Medulla oblongata (tissue), 1 donor: ENCODE measurements at regions not wholly inside any gene's neighbourhood (a gene's known extent, or its start where the extent isn't known, plus 50 kb on each side); places are given as distances from the start of the nearest gene placed in this dataset.

Experiments
- DNase-seq: peaks from one replicate; pipeline ENCODE4 v3.0.0-alpha.2; 2015; ENCODE audit errors: extremely low spot score

DNA sequence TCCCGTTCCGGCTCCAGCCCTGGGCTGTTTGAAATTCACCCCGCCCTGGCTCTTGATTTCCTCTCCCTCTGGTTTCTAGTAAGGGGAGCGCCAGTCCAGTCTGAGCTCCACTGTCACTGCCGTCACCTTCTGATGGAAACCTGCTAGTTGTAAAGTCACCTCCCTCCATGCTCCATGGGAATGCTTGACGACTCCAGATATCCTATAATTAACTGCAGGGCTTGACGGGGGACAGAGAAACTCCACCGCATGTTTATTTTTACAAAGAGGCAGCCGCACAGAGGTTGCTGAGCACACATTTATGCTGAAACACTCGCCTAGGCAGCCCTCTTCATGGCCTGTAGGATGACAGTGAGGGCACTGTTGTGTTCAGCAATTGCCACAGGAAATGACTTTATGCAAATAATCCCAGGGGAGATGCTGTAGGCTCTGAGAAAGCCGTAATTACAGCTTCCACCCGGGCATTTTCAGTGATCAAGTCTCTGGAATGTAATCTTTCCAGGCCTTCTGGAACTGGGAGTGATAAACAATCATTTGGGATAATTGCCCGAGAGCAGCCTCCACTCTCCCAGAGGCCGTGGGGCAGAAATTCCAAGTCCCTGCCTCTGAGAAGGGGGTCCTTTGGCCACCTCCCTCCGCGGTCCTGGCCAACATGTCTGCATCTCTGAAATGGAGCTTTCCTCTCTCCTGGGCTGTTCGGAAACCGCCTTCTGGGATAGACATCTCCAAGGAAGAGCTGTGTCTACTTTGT lies 300.5 kb downstream of the KLF6 start:
- DNase-seq, result peak; percentile 33

DNA sequence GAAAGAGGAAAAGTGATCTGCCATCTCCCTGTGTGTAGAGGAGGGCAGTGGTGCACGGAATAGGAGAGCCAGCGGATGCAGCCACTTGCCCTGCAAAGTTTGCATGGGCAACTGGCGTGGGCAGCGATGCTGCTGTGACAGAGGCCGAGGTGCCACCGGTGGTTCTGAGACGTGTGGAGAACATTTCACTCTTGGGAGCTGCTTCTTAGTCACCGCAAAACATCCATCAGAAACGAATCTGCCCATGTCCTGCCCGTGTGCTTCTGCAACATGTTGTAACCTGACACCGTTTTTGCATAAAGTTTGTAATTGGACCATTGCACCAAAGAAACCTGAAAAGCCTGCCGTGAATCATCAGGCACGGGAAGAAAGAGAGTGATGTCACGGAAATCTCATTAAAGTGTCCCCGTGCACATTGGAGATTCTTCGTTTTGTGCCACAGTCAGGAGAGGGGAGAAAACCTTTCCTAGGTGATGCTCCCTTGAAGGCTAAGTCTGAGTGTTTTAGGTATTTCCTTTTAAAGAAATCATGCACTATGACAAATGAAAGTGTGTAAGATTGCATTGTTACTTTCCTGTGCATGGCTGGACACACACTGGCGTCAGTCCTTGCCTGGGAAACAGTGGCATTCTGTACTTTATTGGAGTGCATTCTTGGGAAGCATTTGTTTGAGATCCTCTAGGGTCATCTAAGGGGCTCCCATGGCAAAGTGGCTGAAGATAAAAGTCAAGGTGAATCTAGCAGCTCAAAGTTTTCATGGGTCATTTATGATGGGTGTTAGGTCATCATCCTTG lies 302.6 kb downstream of the KLF6 start:
- DNase-seq, result peak; percentile 34

DNA sequence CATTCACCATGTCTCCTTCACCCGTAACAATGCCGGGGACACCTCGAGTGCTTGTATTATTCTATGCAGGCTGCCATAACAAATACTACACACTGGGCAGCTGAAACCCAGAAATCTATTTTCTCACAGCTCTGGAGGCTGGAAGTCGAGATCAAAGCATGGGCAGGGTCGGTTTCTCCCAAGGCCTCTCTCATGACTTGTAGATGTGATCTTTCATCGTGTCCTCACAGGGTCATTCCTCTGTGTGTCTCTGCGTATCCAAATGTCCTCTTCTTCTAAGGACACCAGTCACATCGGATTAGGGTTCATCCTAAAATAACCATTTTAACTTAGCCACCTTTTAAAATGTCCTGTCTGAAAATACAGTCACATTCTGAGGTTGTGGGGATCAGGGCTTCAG lies 303.5 kb downstream of the KLF6 start:
- no peak for DNase-seq

DNA sequence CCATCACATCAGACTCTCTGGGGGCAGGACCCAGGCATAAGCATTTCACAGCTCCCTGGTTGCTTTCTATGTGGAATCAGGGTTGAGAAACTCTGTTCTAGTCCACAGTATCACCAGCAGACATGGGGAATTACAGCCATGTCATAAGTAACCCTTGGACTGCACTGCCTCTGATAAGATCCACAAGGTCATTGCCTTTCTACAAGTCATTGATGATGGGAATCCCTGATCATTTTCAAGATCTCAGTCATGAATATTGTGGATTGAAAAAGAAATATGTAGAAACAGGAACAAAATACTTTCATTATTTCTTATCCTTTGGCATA lies 304.1 kb downstream of the KLF6 start:
- DNase-seq, result no peak

DNA sequence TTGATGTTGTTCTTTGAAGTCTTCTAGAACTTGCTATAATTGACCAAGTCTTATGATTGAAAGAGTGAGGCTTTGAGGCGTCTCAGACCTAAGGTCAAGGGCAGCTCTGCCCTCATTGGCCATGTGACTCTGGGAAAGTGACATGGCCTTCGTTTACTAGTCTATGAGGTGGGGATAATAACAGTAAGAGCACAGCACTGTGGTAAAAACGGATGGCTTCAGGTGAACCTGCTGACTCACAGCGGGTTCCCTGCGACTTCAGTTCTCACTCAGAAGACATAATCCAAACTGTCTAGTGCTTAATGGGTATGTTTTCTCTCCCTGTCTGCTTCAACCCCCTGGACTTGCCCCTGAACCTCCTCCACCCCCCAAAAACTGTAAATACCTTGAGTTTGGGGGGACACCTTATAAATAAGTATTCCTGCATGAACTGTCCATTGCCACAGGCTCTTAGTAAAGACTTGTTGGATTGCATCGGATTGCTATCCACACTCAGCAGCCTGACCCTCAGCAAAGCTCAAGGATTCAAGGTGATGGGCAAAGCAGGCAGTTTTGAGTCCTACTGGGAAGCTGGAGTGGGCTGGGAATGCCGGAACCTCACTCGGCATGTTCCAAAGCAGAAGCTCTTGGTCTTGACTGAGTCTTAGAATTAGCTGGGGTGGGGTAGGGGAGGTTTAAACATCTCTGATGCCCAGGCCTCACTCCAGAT lies 304.6 kb downstream of the KLF6 start:
- no peak for DNase-seq

DNA sequence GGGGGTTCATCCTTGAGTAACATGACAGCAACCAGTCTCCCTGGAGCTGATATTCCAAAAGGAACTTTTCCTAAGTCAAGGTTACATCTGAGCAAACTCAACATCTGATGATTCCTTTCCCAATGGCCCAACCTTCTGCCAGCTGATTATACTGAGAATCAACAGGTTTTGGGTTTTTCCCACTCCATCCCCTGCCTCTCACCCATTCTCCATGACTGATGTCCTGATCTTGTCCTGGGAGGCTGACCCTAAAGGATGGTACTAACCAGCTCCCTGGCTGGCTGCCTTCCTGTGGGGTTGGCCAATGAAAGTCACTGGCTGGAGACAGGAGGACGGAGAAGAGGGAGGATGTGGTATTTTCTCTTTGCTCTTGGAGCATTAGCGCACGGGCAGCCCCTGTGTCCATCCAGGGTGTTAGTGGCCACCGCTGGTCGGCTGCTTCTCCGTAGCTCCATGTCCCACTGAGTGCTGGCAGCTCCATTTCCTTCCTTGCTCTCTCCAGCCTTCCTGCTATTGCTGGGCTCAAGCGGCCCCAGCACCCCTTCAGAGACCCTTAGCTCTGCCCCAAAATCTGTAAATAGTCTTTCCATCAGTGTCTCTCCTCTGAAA lies 306.2 kb upstream of the PITRM1 start:
- no peak for DNase-seq

DNA sequence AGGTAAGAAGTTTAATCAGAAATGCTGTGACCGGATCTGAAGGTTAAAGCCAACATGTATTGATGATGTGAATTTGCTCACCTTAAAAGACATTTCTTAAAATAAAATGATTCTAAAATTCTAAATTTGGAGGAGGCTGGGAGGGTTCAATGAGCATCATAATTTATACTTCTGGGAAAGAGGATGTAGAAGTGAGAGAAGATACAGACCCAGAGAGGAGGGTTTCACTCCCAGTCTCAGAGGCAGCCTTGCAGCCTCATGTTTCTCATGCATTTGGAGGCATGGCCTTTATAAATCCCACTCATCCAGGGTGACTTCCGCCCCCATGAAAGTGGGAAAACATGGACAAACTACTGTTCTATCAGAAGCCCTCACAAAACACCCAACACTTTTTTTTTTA lies 305.6 kb upstream of the PITRM1 start:
- DNase-seq, result no peak

DNA sequence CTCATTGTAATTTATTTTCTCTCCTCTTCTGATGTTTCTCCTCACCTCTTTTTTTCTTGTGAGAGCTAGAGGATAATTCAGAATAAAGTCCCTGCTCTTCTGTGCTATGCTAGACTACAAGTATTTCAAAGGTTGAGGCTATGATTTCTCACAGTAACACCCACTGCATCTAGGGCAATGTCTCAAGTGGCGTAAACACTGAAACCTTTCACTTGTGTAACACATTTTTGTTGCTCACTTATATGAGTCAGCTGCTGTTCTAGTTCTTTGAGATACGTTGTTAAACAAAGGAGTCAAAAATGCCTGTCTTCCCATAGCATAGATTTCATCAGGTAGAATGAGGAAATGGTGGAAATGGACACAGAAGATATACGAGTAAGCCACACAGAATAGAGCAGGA lies 305.1 kb upstream of the PITRM1 start:
- no peak for DNase-seq

DNA sequence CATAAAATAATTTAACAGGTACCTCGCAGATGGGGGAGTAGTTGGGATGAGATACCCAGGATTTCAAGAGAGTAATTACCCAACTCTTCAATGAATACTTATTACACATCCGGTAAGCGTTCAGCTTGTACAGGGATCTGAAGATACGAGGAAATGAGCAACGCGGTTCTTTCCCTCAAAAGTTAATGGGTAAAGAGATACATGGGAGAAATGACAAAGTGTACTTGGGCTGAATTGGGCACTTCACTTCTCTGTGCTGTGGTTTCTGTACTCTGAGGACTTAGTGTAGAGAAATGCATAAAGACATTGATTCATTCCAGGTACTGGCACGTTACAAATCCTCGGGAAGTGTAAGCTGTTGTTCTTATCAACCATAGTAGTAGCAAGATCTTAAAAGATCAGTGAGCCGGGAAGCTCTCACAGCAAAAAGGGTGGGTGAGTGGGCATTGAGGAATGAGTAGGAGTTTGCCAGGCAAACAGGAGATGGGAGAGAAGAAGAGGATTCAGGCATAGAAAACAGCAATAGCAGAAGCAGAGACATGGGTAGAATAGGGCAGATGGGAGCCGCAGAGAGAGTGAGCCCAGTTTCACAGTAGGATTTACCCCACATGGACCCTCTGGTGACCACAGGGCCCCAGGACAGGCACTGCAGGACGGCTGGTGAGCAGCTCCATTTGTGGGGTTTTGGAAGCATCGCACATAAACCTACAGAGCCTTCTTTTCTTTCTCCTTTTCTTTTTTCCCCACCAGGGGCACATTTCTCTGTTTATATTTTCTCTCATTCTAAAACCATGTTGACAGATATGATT lies 304.3 kb upstream of the PITRM1 start:
- no peak for DNase-seq

DNA sequence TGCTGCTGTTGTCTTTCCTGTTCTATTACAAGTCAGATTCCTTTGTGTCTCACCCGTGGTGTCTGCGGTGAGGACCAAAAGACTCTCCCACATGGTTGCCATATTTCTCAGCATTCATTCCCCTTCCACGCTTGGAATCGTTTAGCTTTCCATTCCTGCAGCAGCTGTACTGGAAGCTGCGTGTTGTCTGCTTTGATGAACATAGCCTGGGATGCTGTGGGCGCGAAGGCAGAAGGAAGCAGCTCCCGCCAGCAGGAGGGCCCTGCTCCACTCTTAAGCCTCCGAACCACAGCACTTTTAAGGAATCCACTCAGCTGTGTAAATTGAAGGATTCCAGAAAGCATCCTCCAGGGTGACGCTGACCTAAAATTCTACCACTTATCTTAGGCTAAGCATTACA lies 303.6 kb upstream of the PITRM1 start:
- DNase-seq, result no peak

DNA sequence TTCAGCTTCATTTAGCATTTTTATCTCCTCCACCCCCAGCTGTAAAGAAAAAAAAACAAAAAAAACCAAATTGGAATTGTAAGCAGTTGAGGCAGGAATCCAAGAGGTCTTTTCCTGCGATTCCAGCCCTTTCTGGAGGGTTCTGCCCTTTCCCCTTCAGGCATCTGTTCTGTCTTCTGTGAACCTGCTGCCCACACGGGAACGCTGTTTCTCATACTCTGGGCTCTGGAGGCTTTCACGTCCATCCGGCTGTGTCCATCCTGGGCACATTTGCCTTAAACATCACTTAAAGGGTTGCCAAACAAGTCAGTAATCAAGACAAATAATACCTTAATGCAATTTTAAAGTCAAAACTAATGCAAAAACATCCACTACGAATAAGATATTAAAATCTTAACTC lies 302.8 kb upstream of the PITRM1 start:
- DNase-seq, result no peak

DNA sequence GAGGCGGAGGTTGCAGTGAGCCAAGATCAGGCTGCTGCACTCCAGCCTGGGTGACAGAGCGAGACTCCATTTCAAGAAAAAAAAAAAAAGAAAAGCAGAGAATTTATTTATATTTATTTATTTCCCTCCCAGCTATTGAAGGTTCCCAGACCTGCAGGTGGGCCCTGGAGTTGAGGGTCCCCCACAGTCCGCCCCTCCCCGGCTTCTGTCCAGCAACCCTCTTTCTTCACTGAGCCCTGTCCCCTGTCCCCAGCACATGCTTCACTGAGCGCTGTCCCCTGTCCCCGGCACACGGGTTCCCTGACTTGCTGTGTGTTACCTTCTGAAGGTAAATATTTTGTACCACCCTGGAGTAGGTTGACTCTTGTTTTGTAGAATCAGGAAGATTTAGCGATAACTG lies 301.7 kb upstream of the PITRM1 start:
- DNase-seq, result no peak

DNA sequence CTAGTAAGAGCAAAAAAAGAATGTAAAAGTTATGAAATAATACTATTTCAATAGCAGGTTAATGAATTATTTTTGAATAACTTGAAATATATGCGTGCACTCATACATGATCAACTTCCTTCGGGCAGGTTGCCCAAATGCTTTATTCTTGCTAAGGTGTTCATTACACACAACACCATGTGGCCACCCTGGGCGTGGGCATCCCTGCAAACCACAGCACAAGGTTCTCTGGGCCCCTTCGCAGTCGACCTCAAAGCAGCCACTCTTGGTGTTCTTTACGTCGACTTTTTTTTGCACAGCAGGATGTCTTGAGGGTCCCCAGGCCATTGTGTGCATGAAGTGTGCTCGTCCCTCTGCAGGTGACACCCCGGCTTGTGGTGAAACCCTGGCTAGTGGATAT lies 300.7 kb upstream of the PITRM1 start:
- DNase-seq, result no peak

DNA sequence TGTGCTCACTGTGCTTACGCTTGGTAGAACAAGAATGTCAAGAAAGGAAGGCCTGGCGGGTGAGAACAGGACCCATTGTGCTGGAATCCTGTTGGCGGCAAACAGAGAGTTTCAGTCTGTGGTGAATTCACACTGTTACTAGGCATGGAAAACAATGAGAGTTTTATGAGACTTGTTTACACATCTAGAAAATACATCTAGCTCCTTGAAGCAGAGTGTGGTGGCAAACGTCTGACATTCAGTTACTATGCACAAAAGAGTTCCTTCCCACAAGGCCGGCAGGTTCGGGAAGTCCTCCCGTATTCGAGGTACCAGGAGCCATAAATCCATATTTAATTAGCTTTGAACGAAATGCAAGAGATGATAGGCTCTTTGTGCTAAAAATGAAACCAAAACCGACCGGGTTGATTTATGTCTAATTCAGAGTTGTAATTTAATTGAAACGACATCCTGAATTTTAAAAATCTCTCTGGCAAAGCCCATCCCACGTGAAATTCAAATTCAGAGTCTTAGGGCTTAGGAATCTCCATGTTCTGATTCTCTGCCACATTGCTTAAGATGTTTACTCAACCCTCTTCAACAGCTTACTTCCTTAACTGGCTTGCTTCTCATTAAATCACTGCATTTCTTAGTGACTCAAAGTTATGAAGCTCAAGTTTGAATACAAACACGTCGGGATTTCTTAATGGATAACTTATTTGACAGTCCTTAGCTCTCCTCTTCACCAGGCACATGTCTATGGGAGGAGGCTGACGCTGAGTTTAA lies 299.9 kb upstream of the PITRM1 start:
- DNase-seq, result peak; percentile 90

DNA sequence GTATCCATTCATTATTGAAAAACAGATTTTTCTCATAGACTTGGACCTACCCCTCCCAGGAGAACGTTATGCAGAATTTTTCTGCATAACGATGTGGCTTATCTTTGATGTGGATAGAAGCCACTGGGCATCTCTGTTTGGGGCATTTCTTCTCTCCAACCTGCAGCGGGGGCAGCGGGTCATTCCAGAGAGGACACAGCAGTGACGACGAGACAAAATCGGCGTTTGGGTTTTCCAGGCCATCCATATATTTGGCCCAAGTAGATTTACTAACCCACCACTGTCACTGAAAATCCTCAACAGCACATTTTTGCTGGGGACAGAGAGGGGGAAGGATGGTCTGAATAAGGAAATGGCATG lies 299.3 kb upstream of the PITRM1 start:
- DNase-seq, result no peak

DNA sequence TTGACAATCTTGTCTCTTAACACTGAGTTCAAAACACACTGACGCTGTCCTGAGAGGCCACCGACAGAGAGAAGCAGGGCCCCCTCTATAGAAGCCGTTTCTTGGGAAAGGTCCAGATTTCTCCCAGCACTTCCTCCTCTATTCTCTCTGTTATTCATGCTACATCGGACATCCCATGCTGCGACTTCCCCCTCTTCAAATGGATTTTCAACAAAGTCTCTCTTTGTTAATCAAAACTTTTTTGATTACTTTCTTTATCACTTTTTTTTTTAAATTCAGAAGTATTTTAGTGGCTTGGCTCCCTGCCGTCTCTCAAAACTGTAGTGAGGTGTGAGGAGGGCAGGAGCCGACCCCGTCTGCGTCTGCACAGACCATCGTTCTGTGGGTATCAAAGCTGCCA lies 298.9 kb upstream of the PITRM1 start:
- DNase-seq, result peak; percentile 70

DNA sequence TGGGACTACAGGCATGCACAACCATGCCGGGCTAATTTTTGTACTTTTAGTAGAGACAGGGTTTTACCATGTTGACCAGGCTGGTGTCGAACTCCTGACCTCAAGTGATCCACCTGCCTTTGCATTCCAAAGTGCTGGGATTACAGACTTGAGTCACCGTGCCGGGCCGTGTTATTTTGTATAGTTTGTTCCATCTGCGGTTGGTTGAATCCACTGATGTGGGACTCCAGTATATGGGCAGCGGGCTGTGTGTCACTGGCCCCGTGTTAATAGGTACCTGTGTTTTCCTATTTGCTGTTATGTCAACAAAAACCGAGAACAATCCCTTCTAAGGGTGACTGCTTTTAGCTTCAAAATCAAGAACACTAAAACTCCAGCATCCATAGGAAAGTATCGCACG lies 297.6 kb upstream of the PITRM1 start:
- no peak for DNase-seq

DNA sequence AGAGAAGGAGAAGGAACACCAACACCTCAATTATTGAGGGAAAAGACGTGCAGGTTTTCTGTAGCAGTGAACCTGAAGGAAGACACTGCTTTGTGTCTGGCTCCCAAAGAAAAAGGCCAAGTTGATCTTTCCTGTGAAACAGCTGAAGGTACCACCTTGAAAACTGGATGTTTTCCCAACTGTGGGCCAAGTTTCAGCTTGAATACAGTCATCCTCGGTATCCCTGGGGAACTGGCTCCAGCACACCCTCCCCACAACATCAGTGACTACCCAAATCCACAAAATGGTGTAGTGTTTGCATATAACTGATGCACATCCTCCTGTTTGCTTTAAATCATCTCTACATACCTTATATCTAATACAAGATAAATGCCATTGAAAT lies 297.0 kb upstream of the PITRM1 start:
- no peak for DNase-seq

DNA sequence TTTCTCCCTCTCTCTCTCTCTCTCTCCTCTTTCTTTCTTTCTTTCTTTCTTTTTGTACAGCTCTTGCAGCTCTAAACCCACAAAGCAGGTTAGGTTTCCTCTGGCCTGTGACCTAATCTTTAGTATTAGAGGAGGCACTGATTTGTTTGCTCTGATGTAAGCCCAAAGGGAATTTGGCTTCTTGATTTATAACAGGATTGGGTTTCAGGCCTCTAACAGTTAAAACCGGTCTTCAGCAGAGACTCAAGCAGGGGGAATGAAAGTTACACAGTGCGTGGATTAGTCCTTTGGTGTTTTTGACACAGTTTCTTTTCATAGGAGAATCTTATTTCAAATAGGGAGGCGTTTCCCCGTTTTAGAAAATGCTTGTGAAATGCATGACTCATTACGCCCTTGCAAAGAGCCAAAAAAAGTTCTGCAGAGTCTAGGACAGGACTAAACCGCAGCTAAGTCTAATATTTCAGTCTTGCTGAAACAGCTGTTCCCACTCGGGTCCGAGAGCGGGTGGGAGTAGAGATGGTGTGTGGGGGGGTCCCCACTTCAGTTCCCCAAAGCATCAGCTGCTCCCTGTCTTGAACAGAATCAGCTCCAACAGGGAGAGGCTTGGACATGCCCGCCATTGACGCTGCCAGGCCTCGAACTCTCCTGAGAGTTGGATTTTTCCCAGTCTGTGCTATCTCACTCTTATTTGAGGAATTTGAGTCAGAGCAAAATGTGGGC lies 296.5 kb upstream of the PITRM1 start:
- DNase-seq, result peak; percentile 66
